ENCODE measurements at regions not wholly inside any gene's neighbourhood (a gene's known extent, or its start where the extent isn't known, plus 50 kb on each side); places are given as distances from the start of the nearest gene placed in this dataset.

GRCh38 chr18:34299828-34300227 is 75.1 kb upstream of the NOL4 start:
- Histone ChIP-seq H3K36me3 (ENCODE audit: insufficient read depth, low read length) (no peaks in the 10 kb centered on the region), H2AFZ (ENCODE audit: low read length) (no peak overlapping the region), H3K9me3 (ENCODE audit: low read depth, low read length) (no peaks in the 10 kb centered on the region), H3K27me3 (ENCODE audit: insufficient read depth, low read length) (no peaks in the 10 kb centered on the region), H3K79me2 (ENCODE audit: insufficient read depth, low read length) (no peaks in the 10 kb centered on the region), H3K4me2 (ENCODE audit: insufficient read depth, low read length) (no peak overlapping the region), H3K4me3 (ENCODE audit: insufficient read depth, low read length) (no peak overlapping the region), H4K20me1 (ENCODE audit: insufficient read depth, low read length) (no peaks in the 10 kb centered on the region), H3K4me1 (ENCODE audit: insufficient read depth, low read length) (no peaks in the 10 kb centered on the region), H3K27ac (ENCODE audit: low read depth, low read length) (no peak overlapping the region)
- no peak for TF ChIP-seq CTCF (IDR thresholded peaks at IDR 0.05; ENCODE audit: extremely low read depth, low read depth, low read length)
- no peak for DNase-seq (ENCODE audit: insufficient read length, low spot score, missing footprints)

GRCh38 chr18:34311468-34311867 is 86.8 kb upstream of the NOL4 start:
- H4K20me1 ChIP-seq (ENCODE audit: insufficient read depth, low read length) = no peaks in the 10 kb centered on the region
- no peak overlapping the region for H3K4me3 ChIP-seq (ENCODE audit: insufficient read depth, low read length)
- H3K27ac ChIP-seq (ENCODE audit: low read depth, low read length) = no peak overlapping the region
- H3K79me2 ChIP-seq (ENCODE audit: insufficient read depth, low read length) = no peaks in the 10 kb centered on the region
- H3K4me1 ChIP-seq (ENCODE audit: insufficient read depth, low read length) = no peaks in the 10 kb centered on the region
- DNase-seq (ENCODE audit: insufficient read length, low spot score, missing footprints) = no peak
- no peak for TF ChIP-seq CTCF (IDR thresholded peaks at IDR 0.05; ENCODE audit: extremely low read depth, low read depth, low read length)
- H3K36me3 ChIP-seq (ENCODE audit: insufficient read depth, low read length) = no peaks in the 10 kb centered on the region
- no peaks in the 10 kb centered on the region for H3K9me3 ChIP-seq (ENCODE audit: low read depth, low read length)
- H2AFZ ChIP-seq (ENCODE audit: low read length) = no peak overlapping the region
- H3K4me2 ChIP-seq (ENCODE audit: insufficient read depth, low read length) = no peak overlapping the region
- H3K27me3 ChIP-seq (ENCODE audit: insufficient read depth, low read length) = no peaks in the 10 kb centered on the region

- Histone ChIP-seq H3K4me2 (ENCODE audit: insufficient read depth, low read length) (no peak overlapping the region), H3K36me3 (ENCODE audit: insufficient read depth, low read length) (no peaks in the 10 kb centered on the region), H3K4me1 (ENCODE audit: insufficient read depth, low read length) (no peaks in the 10 kb centered on the region), H3K4me3 (ENCODE audit: insufficient read depth, low read length) (no peak overlapping the region), H4K20me1 (ENCODE audit: insufficient read depth, low read length) (no peaks in the 10 kb centered on the region), H3K9me3 (ENCODE audit: low read depth, low read length) (no peaks in the 10 kb centered on the region), H2AFZ (ENCODE audit: low read length) (no peak overlapping the region), H3K27me3 (ENCODE audit: insufficient read depth, low read length) (no peaks in the 10 kb centered on the region), H3K27ac (ENCODE audit: low read depth, low read length) (no peak overlapping the region), H3K79me2 (ENCODE audit: insufficient read depth, low read length) (no peaks in the 10 kb centered on the region)
- TF ChIP-seq CTCF (IDR thresholded peaks at IDR 0.05; ENCODE audit: extremely low read depth, low read depth, low read length) = no peak
- DNase-seq (ENCODE audit: insufficient read length, low spot score, missing footprints) = no peak
These were observed 90.1 kb upstream of the NOL4 start for GRCh38 chr18:34314847-34315246.

GRCh38 chr18:34315591-34316352 is 91.1 kb upstream of the NOL4 start:
- no peak for TF ChIP-seq CTCF (IDR thresholded peaks at IDR 0.05; ENCODE audit: extremely low read depth, low read depth, low read length)
- H3K27me3 ChIP-seq (ENCODE audit: insufficient read depth, low read length) = no peaks in the 10 kb centered on the region

More at GRCh38 chr18:34315591-34316352, 91.1 kb upstream of the NOL4 start:
- Histone ChIP-seq H3K79me2 (ENCODE audit: insufficient read depth, low read length) (no peaks in the 10 kb centered on the region), H4K20me1 (ENCODE audit: insufficient read depth, low read length) (no peaks in the 10 kb centered on the region), H3K4me1 (ENCODE audit: insufficient read depth, low read length) (no peaks in the 10 kb centered on the region), H2AFZ (ENCODE audit: low read length) (no peak overlapping the region), H3K4me3 (ENCODE audit: insufficient read depth, low read length) (no peak overlapping the region), H3K36me3 (ENCODE audit: insufficient read depth, low read length) (no peaks in the 10 kb centered on the region), H3K4me2 (ENCODE audit: insufficient read depth, low read length) (no peak overlapping the region), H3K27ac (ENCODE audit: low read depth, low read length) (no peak overlapping the region), H3K9me3 (ENCODE audit: low read depth, low read length) (no peaks in the 10 kb centered on the region)
- no peak for DNase-seq (ENCODE audit: insufficient read length, low spot score, missing footprints)

All from osteoblast (primary cell).